K562 (cell line): ENCODE measurements at regions not wholly inside any gene's neighbourhood (a gene's known extent, or its start where the extent isn't known, plus 50 kb on each side); places are given as distances from the start of the nearest gene placed in this dataset.

Experiments used
- CTCF ChIP-seq, 3 experiments: IDR thresholded peaks in 2 of 3; conservative IDR thresholded peaks in 1 of 3; 2 replicates each; pipeline ENCODE4 v1.5.1; 2011 to 2012; ENCODE audit warnings: low read length in 3 of 3, mild to moderate bottlenecking in 3 of 3, control low read depth in 2 of 3, improper control_type of control experiment in 1 of 3, inconsistent platforms in 1 of 3, low read depth in 1 of 3, mixed read lengths in 1 of 3, moderate library complexity in 1 of 3; ENCODE audit not compliant: insufficient read depth in 2 of 3
- HES1 ChIP-seq: fragments of 450-650 bp; IDR thresholded peaks from 2 replicates; pipeline ENCODE4 v1.6.1; 2016; ENCODE audit warnings: low read depth, mild to moderate bottlenecking, moderate library complexity
- KLF13 ChIP-seq: fragments of 450-650 bp; IDR thresholded peaks from 2 replicates; pipeline ENCODE4 v1.6.1; 2016; ENCODE audit warnings: missing genetic modification characterization, low read depth, mild to moderate bottlenecking, missing compliant biosample characterization, moderate library complexity, borderline replicate concordance
- MCM7 ChIP-seq, 2 experiments: fragments of 450-650 bp; IDR thresholded peaks; 2 replicates each; pipeline ENCODE4 v1.6.1; 2016 to 2018
- NR3C1 ChIP-seq: sonication (generic); formaldehyde crosslinking; IDR thresholded peaks from 2 replicates; pipeline ENCODE4 v1.8.1; 2022; ENCODE audit warnings: missing genetic modification reagents
- PHF8 ChIP-seq: fragments of 200-600 bp; sonication (generic); IDR thresholded peaks from 2 replicates; pipeline ENCODE4 v1.6.1; 2012; ENCODE audit warnings: mixed run types, mild to moderate bottlenecking, inconsistent platforms, low read length, moderate library complexity, borderline replicate concordance
- PKNOX1 ChIP-seq: fragments of 450-650 bp; IDR thresholded peaks from 2 replicates; pipeline ENCODE4 v1.6.1; 2016
- POLR2A ChIP-seq: fragments of 450-650 bp; conservative IDR thresholded peaks from 2 replicates; pipeline ENCODE4 v1.6.1; 2016
- SAFB ChIP-seq: fragments of 200-400 bp; formaldehyde crosslinking; IDR thresholded peaks from 2 replicates; pipeline ENCODE4 v1.6.1; 2017; ENCODE audit warnings: low read depth, low read length, borderline replicate concordance
- TCF7L2 ChIP-seq: fragments of 150-350 bp; IDR thresholded peaks from 2 replicates; pipeline ENCODE4 v1.6.1; 2016; ENCODE audit warnings: low read depth, mild to moderate bottlenecking, low read length, moderate library complexity
- ZBTB1 ChIP-seq: sonication (generic); formaldehyde crosslinking; IDR thresholded peaks from 2 replicates; pipeline ENCODE4 v1.8.1; 2023; ENCODE audit warnings: missing genetic modification reagents, low read depth, mild to moderate bottlenecking, borderline replicate concordance
- ZNF274 ChIP-seq: IDR thresholded peaks from 2 replicates; pipeline ENCODE4 v1.6.1; 2011; ENCODE audit warnings: low read depth, mild to moderate bottlenecking, low read length, moderate library complexity, borderline replicate concordance
- ZNF407 ChIP-seq: fragments of 450-650 bp; IDR thresholded peaks from 2 replicates; pipeline ENCODE4 v1.6.1; 2016; ENCODE audit warnings: low read depth

DNA sequence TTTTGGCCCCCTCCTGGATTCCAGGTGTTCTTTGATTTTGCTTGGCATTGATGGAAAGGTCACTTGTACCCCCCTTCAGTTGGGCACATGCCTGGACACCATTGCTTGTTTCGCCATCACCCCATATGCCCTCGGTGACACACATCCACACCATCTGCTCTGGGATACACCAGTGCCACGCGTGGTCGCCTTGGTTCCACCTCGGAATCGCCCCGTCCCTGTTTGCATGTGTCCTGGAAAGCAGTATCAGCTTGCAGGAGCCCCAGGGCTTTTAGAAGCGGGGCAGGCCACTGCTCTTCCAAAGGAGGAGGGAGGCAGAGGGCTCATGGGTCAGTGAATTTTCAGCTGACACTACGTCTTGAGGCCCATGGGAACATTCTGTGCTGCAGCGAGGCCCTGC is 607.9 kb downstream of the KCNJ18 start:
- TF ChIP-seq ZNF407 (no peak), ZNF274 (no peak), TCF7L2 (no peak), PKNOX1 (no peak), HES1 (no peak), MCM7 (IDR thresholded peaks at IDR 0.05) (no peak), KLF13 (no peak), NR3C1 (CRISPR knock-in tag) (no peak), CTCF (IDR thresholded peaks at IDR 0.05 in 2 of 3, conservative IDR thresholded peaks at IDR 0.05 in 1 of 3; ENCODE audit: insufficient read depth in 2 of 3, low read depth in 1 of 3, low read length in 3 of 3) (no peak), PHF8 (no peak), ZBTB1 (CRISPR knock-in tag) (no peak), POLR2A (no peak), SAFB (no peak)
